DOHH2 (cell line): ENCODE measurements at regions not wholly inside any gene's neighbourhood (a gene's known extent, or its start where the extent isn't known, plus 50 kb on each side); places are given as distances from the start of the nearest gene placed in this dataset.

Experiments used
- CTCF ChIP-seq: fragments of 200-600 bp; sonication (generic); IDR thresholded peaks from one replicate; pipeline ENCODE4 v1.5.1; 2014; ENCODE audit warnings: antibody characterized with exemption, mild to moderate bottlenecking, low read depth, low read length; ENCODE audit not compliant: poor library complexity, severe bottlenecking
- EZH2phosphoT487 ChIP-seq: fragments of 200-600 bp; sonication (generic); IDR thresholded peaks from 2 replicates; pipeline ENCODE4 v1.6.1; 2017; ENCODE audit warnings: borderline replicate concordance, mild to moderate bottlenecking, antibody characterized with exemption, low read length, moderate library complexity, mixed read lengths

GRCh38 chr4:167887726-167888125 lies 204.6 kb upstream of the ANXA10 start:
- no peak for TF ChIP-seq CTCF
- no peak for TF ChIP-seq EZH2phosphoT487
